ENCODE measurements at regions not wholly inside any gene's neighbourhood (a gene's known extent, or its start where the extent isn't known, plus 50 kb on each side); places are given as distances from the start of the nearest gene placed in this dataset.

- H3K36me3 Mint-ChIP-seq (ENCODE audit: low read depth) = no peaks in the 10 kb centered on the region
These were observed 142.3 kb upstream of the UNC5B start for GRCh38 chr10:71069909-71070666.

GRCh38 chr10:71070741-71071140, 141.6 kb upstream of the UNC5B start:
- H3K9me3 Mint-ChIP-seq = no peaks in the 10 kb centered on the region
- H3K4me1 Mint-ChIP-seq = peaks cover 47% of the 10 kb centered on the region
- no peak for TF ChIP-seq CTCF (IDR thresholded peaks at IDR 0.05; ENCODE audit: unreplicated experiment in 3 of 3)
- no peaks in the 10 kb centered on the region for H3K36me3 Mint-ChIP-seq (ENCODE audit: low read depth)
- peak overlapping the region in 1 of 3 experiments; percentile 29 for H3K27ac Mint-ChIP-seq
- peaks cover 38% of the 10 kb centered on the region for H3K27me3 Mint-ChIP-seq (ENCODE audit: low read depth)
- H3K4me3 Mint-ChIP-seq = no peak overlapping the region

More at GRCh38 chr10:71069909-71070666, 142.3 kb upstream of the UNC5B start:
- Mint-ChIP-seq H3K27me3 (ENCODE audit: low read depth) (peaks cover 34% of the 10 kb centered on the region), H3K27ac (peak overlapping the region in 2 of 3 experiments; percentile 5 to 29), H3K9me3 (no peaks in the 10 kb centered on the region), H3K4me3 (no peak overlapping the region), H3K4me1 (peaks cover 43% of the 10 kb centered on the region)
- TF ChIP-seq CTCF (IDR thresholded peaks at IDR 0.05; ENCODE audit: unreplicated experiment in 3 of 3) = no peak

- Mint-ChIP-seq H3K9me3 (no peaks in the 10 kb centered on the region), H3K27ac (peak overlapping the region in 2 of 3 experiments; percentile 19 to 65), H3K36me3 (ENCODE audit: low read depth) (no peaks in the 10 kb centered on the region), H3K4me3 (no peak overlapping the region), H3K4me1 (peaks cover 39% of the 10 kb centered on the region), H3K27me3 (ENCODE audit: low read depth) (peaks cover 49% of the 10 kb centered on the region)
- TF ChIP-seq CTCF (IDR thresholded peaks at IDR 0.05; ENCODE audit: unreplicated experiment in 3 of 3) = no peak
These were observed 140.1 kb upstream of the UNC5B start for GRCh38 chr10:71072131-71072822.

- Mint-ChIP-seq H3K9me3 (no peaks in the 10 kb centered on the region), H3K27ac (peak overlapping the region in 1 of 3 experiments; percentile 45), H3K4me1 (peaks cover 34% of the 10 kb centered on the region), H3K36me3 (ENCODE audit: low read depth) (no peaks in the 10 kb centered on the region), H3K27me3 (ENCODE audit: low read depth) (peaks cover 55% of the 10 kb centered on the region), H3K4me3 (no peak overlapping the region)
- TF ChIP-seq CTCF (IDR thresholded peaks at IDR 0.05; ENCODE audit: unreplicated experiment in 3 of 3) = no peak
These were observed 139.6 kb upstream of the UNC5B start for GRCh38 chr10:71072823-71073210.

- peaks cover 59% of the 10 kb centered on the region for H3K27me3 Mint-ChIP-seq (ENCODE audit: low read depth)
- H3K4me3 Mint-ChIP-seq = no peak overlapping the region
- no peaks in the 10 kb centered on the region for H3K9me3 Mint-ChIP-seq
- H3K4me1 Mint-ChIP-seq = peaks cover 33% of the 10 kb centered on the region
- peak overlapping the region in 1 of 3 experiments; percentile 45 for H3K27ac Mint-ChIP-seq
- no peaks in the 10 kb centered on the region for H3K36me3 Mint-ChIP-seq (ENCODE audit: low read depth)
- TF ChIP-seq CTCF (IDR thresholded peaks at IDR 0.05; ENCODE audit: unreplicated experiment in 3 of 3) = no peak
These were observed 138.8 kb upstream of the UNC5B start for GRCh38 chr10:71073451-71074175.
